ENCODE measurements at regions not wholly inside any gene's neighbourhood (a gene's known extent, or its start where the extent isn't known, plus 50 kb on each side); places are given as distances from the start of the nearest gene placed in this dataset.

GRCh38 chr21:43355266-43355924 is 71.5 kb downstream of the SIK1 start (continued):
- TF ChIP-seq CTCF (conservative IDR thresholded peaks at IDR 0.05; ENCODE audit: low read depth in 2 of 2): no peak

DNA sequence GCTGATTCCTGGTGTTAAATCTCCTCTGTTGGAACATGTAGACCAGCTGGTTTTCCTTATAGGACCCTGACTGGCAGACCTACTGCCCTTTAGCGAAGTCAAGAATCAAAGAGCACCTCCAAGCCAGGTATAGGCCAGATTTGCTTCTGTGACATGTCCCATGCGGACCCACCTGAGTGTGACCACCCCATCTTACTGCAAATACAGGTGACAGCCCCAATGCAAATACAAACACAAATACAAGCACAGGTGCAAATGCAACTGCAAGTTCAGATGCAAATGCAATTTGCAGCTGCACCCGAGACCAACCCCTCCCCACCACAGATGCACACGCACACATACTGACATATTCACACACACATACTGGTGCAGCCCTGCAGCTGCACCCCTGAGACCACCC is 72.3 kb downstream of the SIK1 start:
- no peaks in the 10 kb centered on the region; the same call in 2 of the 3 replicates for H3K9me3 Mint-ChIP-seq
- H3K36me3 ChIP-seq (ENCODE audit: insufficient read depth): no peaks in the 10 kb centered on the region

GRCh38 chr21:43354026-43354420 is 72.9 kb downstream of the SIK1 start:
- H3K4me1 ChIP-seq (ENCODE audit: insufficient read depth): no peaks in the 10 kb centered on the region
- no peaks in the 10 kb centered on the region for H3F3A ChIP-seq (replicated peaks; ENCODE audit: low read depth)
- no peaks in the 10 kb centered on the region for H3K9me2 ChIP-seq (ENCODE audit: insufficient read depth)
- H3K4me3 ChIP-seq: no peak overlapping the region
- Mint-ChIP-seq H3K36me3 (ENCODE audit: low read depth) (no peaks in the 10 kb centered on the region), H3K9me3 (no peaks in the 10 kb centered on the region; the same call in 2 of the 3 replicates), H3K27me3 (ENCODE audit: insufficient read depth, low read depth, poor library complexity) (peaks cover 10% of the 10 kb centered on the region), H3K4me1 (peaks cover 4% of the 10 kb centered on the region), H3K4me3 (no peak overlapping the region), H3K27ac (no peak overlapping the region)
- no peaks in the 10 kb centered on the region for H3K27me3 ChIP-seq (ENCODE audit: insufficient read depth)
- H3K4me2 ChIP-seq: no peak overlapping the region
- ATAC-seq: no peak
- H3K79me2 ChIP-seq (replicated peaks; ENCODE audit: insufficient read depth): no peaks in the 10 kb centered on the region
- H3K27ac ChIP-seq (ENCODE audit: low read depth): no peak overlapping the region
- H4K20me1 ChIP-seq (replicated peaks; ENCODE audit: insufficient read depth): no peaks in the 10 kb centered on the region
- H2AFZ ChIP-seq: no peak overlapping the region
- H3K36me3 ChIP-seq (ENCODE audit: insufficient read depth): no peaks in the 10 kb centered on the region
- DNase-seq (ENCODE audit: low spot score): no peak
- TF ChIP-seq CTCF (conservative IDR thresholded peaks at IDR 0.05; ENCODE audit: low read depth in 2 of 2): no peak
- no peak for TF ChIP-seq CREB1 (CRISPR knock-in tag; IDR thresholded peaks at IDR 0.05; ENCODE audit: low read depth)
- no peak for TF ChIP-seq STAT1 (IDR thresholded peaks at IDR 0.05; ENCODE audit: unreplicated experiment)
- no peak for TF ChIP-seq POLR2AphosphoS5 (IDR thresholded peaks at IDR 0.05; ENCODE audit: low read depth)
- no peak for TF ChIP-seq JUNB (IDR thresholded peaks at IDR 0.05; ENCODE audit: unreplicated experiment)
- TF ChIP-seq REST (IDR thresholded peaks at IDR 0.05; ENCODE audit: unreplicated experiment): no peak

More for the DNA sequence above, 72.3 kb downstream of the SIK1 start:
- no peak for DNase-seq (ENCODE audit: low spot score)
- H3F3A ChIP-seq (replicated peaks; ENCODE audit: low read depth): no peaks in the 10 kb centered on the region
- H3K27ac ChIP-seq (ENCODE audit: low read depth): no peak overlapping the region
- Mint-ChIP-seq H3K27me3 (ENCODE audit: insufficient read depth, low read depth, poor library complexity) (peaks cover 10% of the 10 kb centered on the region), H3K27ac (no peak overlapping the region), H3K4me3 (no peak overlapping the region), H3K4me1 (peaks cover 5% of the 10 kb centered on the region; the same call in 2 of the 3 replicates), H3K36me3 (ENCODE audit: low read depth) (no peaks in the 10 kb centered on the region)
- H3K27me3 ChIP-seq (ENCODE audit: insufficient read depth): no peaks in the 10 kb centered on the region
- TF ChIP-seq POLR2AphosphoS5 (IDR thresholded peaks at IDR 0.05; ENCODE audit: low read depth): no peak
- TF ChIP-seq JUNB (IDR thresholded peaks at IDR 0.05; ENCODE audit: unreplicated experiment): no peak
- no peak for TF ChIP-seq STAT1 (IDR thresholded peaks at IDR 0.05; ENCODE audit: unreplicated experiment)
- TF ChIP-seq ZNF114 (CRISPR knock-in tag; IDR thresholded peaks at IDR 0.05): no peak
- no peak for TF ChIP-seq ZNF331 (CRISPR knock-in tag; IDR thresholded peaks at IDR 0.05; ENCODE audit: low read depth)
- no peak for TF ChIP-seq CREB1 (CRISPR knock-in tag; IDR thresholded peaks at IDR 0.05; ENCODE audit: low read depth)
- no peak for TF ChIP-seq EZH2phosphoT487 (IDR thresholded peaks at IDR 0.05; ENCODE audit: unreplicated experiment)
- no peak for TF ChIP-seq EZH2 (IDR thresholded peaks at IDR 0.05; ENCODE audit: low read depth, unreplicated experiment)
- no peak overlapping the region for H2AFZ ChIP-seq
- H3K9me2 ChIP-seq (ENCODE audit: insufficient read depth): no peaks in the 10 kb centered on the region
- no peaks in the 10 kb centered on the region for H4K20me1 ChIP-seq (replicated peaks; ENCODE audit: insufficient read depth)
- no peaks in the 10 kb centered on the region for H3K79me2 ChIP-seq (replicated peaks; ENCODE audit: insufficient read depth)
- no peak overlapping the region for H3K4me3 ChIP-seq
- ATAC-seq: no peak
- H3K4me2 ChIP-seq: no peak overlapping the region
- no peaks in the 10 kb centered on the region for H3K4me1 ChIP-seq (ENCODE audit: insufficient read depth)

Measured in GM23338 (cell line).